Sigmoid colon (tissue), 6 donors: ENCODE measurements at regions not wholly inside any gene's neighbourhood (a gene's known extent, or its start where the extent isn't known, plus 50 kb on each side); places are given as distances from the start of the nearest gene placed in this dataset.

ENCODE experiments used
- DNase-seq: peaks from one replicate; pipeline ENCODE4 v3.0.0-alpha.2; 2019
- H3K27ac ChIP-seq, 4 donors: fragments of 200-600 bp; sonication (generic); one replicate each; pipeline ENCODE4 v1.5.1; 2016 to 2019; ENCODE audit warnings: mild to moderate bottlenecking in 1 of 4
- H3K27me3 ChIP-seq, 3 donors: fragments of 200-600 bp; sonication (generic); one replicate each; pipeline ENCODE4 v1.5.1; 2019; ENCODE audit warnings: mild to moderate bottlenecking in 1 of 3
- H3K36me3 ChIP-seq, 4 donors: fragments of 200-600 bp; sonication (generic); one replicate each; pipeline ENCODE4 v1.5.1; 2016 to 2019
- H3K4me1 ChIP-seq, 4 donors: fragments of 200-600 bp; sonication (generic); one replicate each; pipeline ENCODE4 v1.5.1; 2017 to 2019
- H3K4me3 ChIP-seq, 4 donors: fragments of 200-600 bp; sonication (generic); one replicate each; pipeline ENCODE4 v1.5.1; 2017 to 2019; ENCODE audit warnings: mild to moderate bottlenecking in 2 of 4, moderate library complexity in 1 of 4
- H3K9me3 ChIP-seq, 4 donors: fragments of 200-600 bp in 3 of 4; sonication (generic) in 3 of 4; one replicate each; pipeline versions ENCODE4 v1.5.1 to v1.6.1; 2013 to 2019
- CTCF ChIP-seq, 4 experiments: fragments of 450-650 bp in 3 of 4; fragments of 200-600 bp in 1 of 4; IDR thresholded peaks; one replicate each; pipeline ENCODE4 v1.5.1; 2016 to 2019; ENCODE audit warnings: antibody characterized with exemption in 4 of 4, mild to moderate bottlenecking in 3 of 4, moderate library complexity in 2 of 4
- EP300 ChIP-seq, 4 donors: sonication (generic); formaldehyde crosslinking; IDR thresholded peaks; one replicate each; pipeline ENCODE4 v1.6.1; 2017; ENCODE audit warnings: antibody characterized with exemption in 4 of 4
- POLR2A ChIP-seq, 2 donors: fragments of 450-650 bp; IDR thresholded peaks; one replicate each; pipeline ENCODE4 v1.6.1; 2016; ENCODE audit warnings: antibody characterized with exemption in 2 of 2, mild to moderate bottlenecking in 2 of 2, moderate library complexity in 2 of 2
- POLR2AphosphoS5 ChIP-seq, 4 donors: sonication (generic); formaldehyde crosslinking; IDR thresholded peaks; one replicate each; pipeline ENCODE4 v1.6.1; 2017; ENCODE audit warnings: antibody characterized with exemption in 4 of 4
- WGBS, 2 donors: extraction: QIAGEN DNeasy Blood & Tissue Kit; methylation state at CpG; one replicate each; pipeline ENCODE4 v1.1.7; 2013; 5-methylcytosine and 5-hydroxymethylcytosine counted together
- intact Hi-C: fragments of 100-400 bp; cut with DNase I; formaldehyde crosslinking; loops from one replicate; pipeline ENCODE4 v1.15.1; 2023
- donor health status: healthy with polysubstance abuse.
- donor health status: healthy.

GRCh38 chr2:12980817-12981216 is 264.1 kb downstream of the TRIB2 start:
- Histone ChIP-seq H3K27me3 (no peaks in the 10 kb centered on the region), H3K4me3 (no peak overlapping the region), H3K9me3 (no peaks in the 10 kb centered on the region), H3K4me1 (no peaks in the 10 kb centered on the region), H3K36me3 (no peaks in the 10 kb centered on the region), H3K27ac (no peak overlapping the region)
- intact Hi-C loops = no loop called here
- TF ChIP-seq EP300 (IDR thresholded peaks at IDR 0.05) = no peak
- TF ChIP-seq POLR2AphosphoS5 (IDR thresholded peaks at IDR 0.05) = no peak
- no peak for TF ChIP-seq POLR2A (IDR thresholded peaks at IDR 0.05)
- no peak for TF ChIP-seq CTCF (IDR thresholded peaks at IDR 0.05)
- DNase-seq = no peak
- 55 to 75% methylated on average over 4 of the region's 4 CpGs for WGBS, 2 donors

GRCh38 chr2:12982149-12982584 is 265.4 kb downstream of the TRIB2 start:
- H3K27ac ChIP-seq = no peak overlapping the region
- intact Hi-C loops = no loop called here
- no peaks in the 10 kb centered on the region for H3K4me1 ChIP-seq
- H3K9me3 ChIP-seq = no peaks in the 10 kb centered on the region
- H3K36me3 ChIP-seq = no peaks in the 10 kb centered on the region
- no peak for TF ChIP-seq POLR2AphosphoS5 (IDR thresholded peaks at IDR 0.05)
- TF ChIP-seq POLR2A (IDR thresholded peaks at IDR 0.05) = no peak
- TF ChIP-seq CTCF (IDR thresholded peaks at IDR 0.05) = no peak
- TF ChIP-seq EP300 (IDR thresholded peaks at IDR 0.05) = no peak
- no peak for DNase-seq
- no peaks in the 10 kb centered on the region for H3K27me3 ChIP-seq
- H3K4me3 ChIP-seq = no peak overlapping the region
- WGBS, 2 donors = 36 to 46% methylated on average over 1 of the region's 1 CpG

- TF ChIP-seq POLR2A (IDR thresholded peaks at IDR 0.05) (no peak), EP300 (IDR thresholded peaks at IDR 0.05) (no peak), POLR2AphosphoS5 (IDR thresholded peaks at IDR 0.05) (no peak), CTCF (IDR thresholded peaks at IDR 0.05) (no peak)
- Histone ChIP-seq H3K27ac (no peak overlapping the region), H3K27me3 (no peaks in the 10 kb centered on the region), H3K36me3 (no peaks in the 10 kb centered on the region), H3K4me1 (no peaks in the 10 kb centered on the region), H3K9me3 (no peaks in the 10 kb centered on the region), H3K4me3 (no peak overlapping the region)
- intact Hi-C loops = no loop called here
- DNase-seq = no peak
Measured at GRCh38 chr2:12987246-12987645, 270.5 kb downstream of the TRIB2 start.

GRCh38 chr2:12988279-12988678 is 271.5 kb downstream of the TRIB2 start:
- WGBS, 2 donors = 64 to 83% methylated on average over 2 of the region's 2 CpGs
- no peaks in the 10 kb centered on the region for H3K36me3 ChIP-seq

More at GRCh38 chr2:12988279-12988678, 271.5 kb downstream of the TRIB2 start:
- H3K27ac ChIP-seq = no peak overlapping the region
- H3K9me3 ChIP-seq = no peaks in the 10 kb centered on the region
- no peaks in the 10 kb centered on the region for H3K4me1 ChIP-seq
- no peak overlapping the region for H3K4me3 ChIP-seq
- intact Hi-C loops = no loop called here
- TF ChIP-seq POLR2AphosphoS5 (IDR thresholded peaks at IDR 0.05) (no peak), POLR2A (IDR thresholded peaks at IDR 0.05) (no peak), EP300 (IDR thresholded peaks at IDR 0.05) (no peak), CTCF (IDR thresholded peaks at IDR 0.05) (no peak)
- H3K27me3 ChIP-seq = no peaks in the 10 kb centered on the region
- DNase-seq = no peak
